ENCODE measurements at regions not wholly inside any gene's neighbourhood (a gene's known extent, or its start where the extent isn't known, plus 50 kb on each side); places are given as distances from the start of the nearest gene placed in this dataset.

- TF ChIP-seq POLR2A (IDR thresholded peaks at IDR 0.05; ENCODE audit: low read depth, low read length): no peak
- TF ChIP-seq POLR2AphosphoS5 (IDR thresholded peaks at IDR 0.05; ENCODE audit: low read depth, low read length): no peak
These were observed 585.2 kb downstream of the BRINP1 start for GRCh38 chr9:118784033-118784432.

Measured in GM12891 (cell line).